Parathyroid adenoma (tissue), 2 donors: ENCODE measurements at regions not wholly inside any gene's neighbourhood (a gene's known extent, or its start where the extent isn't known, plus 50 kb on each side); places are given as distances from the start of the nearest gene placed in this dataset.

ENCODE experiments used
- H2AFZ ChIP-seq: fragments of 300-600 bp; sonication (generic); one replicate; pipeline ENCODE4 v1.7.0; 2017; ENCODE audit warnings: antibody characterized with exemption, mild to moderate bottlenecking
- H3K27ac ChIP-seq: fragments of 300-600 bp; sonication (generic); one replicate; pipeline ENCODE4 v1.7.0; 2017
- H3K27me3 ChIP-seq: fragments of 300-600 bp; sonication (generic); one replicate; pipeline ENCODE4 v1.7.0; 2017; ENCODE audit warnings: low read length; ENCODE audit not compliant: control insufficient read depth, insufficient read depth
- H3K36me3 ChIP-seq: fragments of 300-600 bp; sonication (generic); one replicate; pipeline ENCODE4 v1.7.0; 2017; ENCODE audit warnings: low read length; ENCODE audit not compliant: control insufficient read depth, insufficient read depth
- H3K4me1 ChIP-seq: fragments of 300-600 bp; sonication (generic); one replicate; pipeline ENCODE4 v1.7.0; 2017; ENCODE audit warnings: control low read depth
- H3K4me2 ChIP-seq: fragments of 300-600 bp; sonication (generic); one replicate; pipeline ENCODE4 v1.7.0; 2017; ENCODE audit warnings: low read length
- H3K4me3 ChIP-seq: fragments of 300-600 bp; sonication (generic); one replicate; pipeline ENCODE4 v1.7.0; 2017; ENCODE audit warnings: low read depth, low read length
- H3K79me2 ChIP-seq: fragments of 300-600 bp; sonication (generic); one replicate; pipeline ENCODE4 v1.7.0; 2017; ENCODE audit warnings: control low read depth
- H3K9ac ChIP-seq: fragments of 300-600 bp; sonication (generic); one replicate; pipeline ENCODE4 v1.7.0; 2017; ENCODE audit warnings: mild to moderate bottlenecking
- H3K9me3 ChIP-seq: fragments of 300-600 bp; sonication (generic); one replicate; pipeline ENCODE4 v1.7.0; 2017; ENCODE audit warnings: low read length; ENCODE audit not compliant: control insufficient read depth
- TF ChIP-seq, protein P1 (sequence below): fragments of 300-600 bp; sonication (generic); IDR thresholded peaks from one replicate; pipeline ENCODE4 v1.7.0; 2017; ENCODE audit warnings: antibody characterized with exemption, mild to moderate bottlenecking
- donor health status: primary hyperparathyroidism.

DNA sequence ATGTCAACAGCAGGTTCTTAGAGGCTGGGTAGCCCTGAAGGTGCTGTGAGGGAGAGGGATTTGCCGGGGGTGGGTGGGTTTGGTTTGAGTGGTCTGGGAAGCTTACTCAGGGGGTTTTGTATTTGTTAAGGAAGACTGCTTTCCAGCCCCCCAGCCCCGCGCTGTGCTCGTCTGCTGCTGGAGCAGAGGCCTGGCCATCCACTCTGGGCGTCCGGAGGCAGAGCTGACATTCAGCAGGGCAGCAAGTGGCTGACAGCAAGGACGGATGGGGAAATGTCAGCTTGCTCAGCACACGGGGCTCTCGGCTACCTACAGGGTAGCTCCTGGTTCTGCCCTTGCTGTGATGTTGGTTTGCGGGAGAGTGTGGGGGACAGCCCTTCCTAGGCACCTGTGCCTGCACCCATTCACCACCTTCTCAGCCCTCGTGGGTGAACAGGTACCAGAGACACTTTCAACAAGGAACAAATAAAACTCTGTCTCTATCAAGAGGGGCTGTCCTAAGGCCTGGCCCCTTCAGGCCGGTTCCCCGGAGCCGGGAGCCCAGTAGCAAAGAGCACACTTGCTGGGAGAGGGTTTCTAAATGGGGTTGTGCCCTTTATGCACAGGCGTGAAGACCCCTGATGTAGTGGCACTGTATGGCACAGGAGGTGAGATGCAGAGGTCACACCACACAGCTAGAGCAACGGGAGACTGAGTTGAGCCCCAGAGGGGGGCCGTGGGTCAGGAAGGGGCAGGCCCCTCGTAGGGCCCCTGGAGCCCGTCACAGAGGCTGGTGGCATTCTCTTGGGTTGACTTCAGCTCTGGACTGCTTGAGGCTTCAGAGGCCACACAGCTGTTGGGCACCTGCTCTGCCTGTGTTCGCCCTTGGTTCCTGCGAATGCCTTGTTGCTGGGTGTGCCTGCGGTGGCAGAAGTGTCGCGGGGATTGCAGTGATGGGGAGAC is 72.2 kb upstream of the SHH start:
- Histone ChIP-seq H3K27ac (no peak overlapping the region), H2AFZ (no peak overlapping the region), H3K4me1 (no peaks in the 10 kb centered on the region), H3K79me2 (no peaks in the 10 kb centered on the region), H3K9ac (no peak overlapping the region), H3K4me3 (no peak overlapping the region), H3K27me3 (no peaks in the 10 kb centered on the region), H3K9me3 (no peaks in the 10 kb centered on the region), H3K36me3 (no peaks in the 10 kb centered on the region), H3K4me2 (no peak overlapping the region)
- TF ChIP-seq, protein P1, sequence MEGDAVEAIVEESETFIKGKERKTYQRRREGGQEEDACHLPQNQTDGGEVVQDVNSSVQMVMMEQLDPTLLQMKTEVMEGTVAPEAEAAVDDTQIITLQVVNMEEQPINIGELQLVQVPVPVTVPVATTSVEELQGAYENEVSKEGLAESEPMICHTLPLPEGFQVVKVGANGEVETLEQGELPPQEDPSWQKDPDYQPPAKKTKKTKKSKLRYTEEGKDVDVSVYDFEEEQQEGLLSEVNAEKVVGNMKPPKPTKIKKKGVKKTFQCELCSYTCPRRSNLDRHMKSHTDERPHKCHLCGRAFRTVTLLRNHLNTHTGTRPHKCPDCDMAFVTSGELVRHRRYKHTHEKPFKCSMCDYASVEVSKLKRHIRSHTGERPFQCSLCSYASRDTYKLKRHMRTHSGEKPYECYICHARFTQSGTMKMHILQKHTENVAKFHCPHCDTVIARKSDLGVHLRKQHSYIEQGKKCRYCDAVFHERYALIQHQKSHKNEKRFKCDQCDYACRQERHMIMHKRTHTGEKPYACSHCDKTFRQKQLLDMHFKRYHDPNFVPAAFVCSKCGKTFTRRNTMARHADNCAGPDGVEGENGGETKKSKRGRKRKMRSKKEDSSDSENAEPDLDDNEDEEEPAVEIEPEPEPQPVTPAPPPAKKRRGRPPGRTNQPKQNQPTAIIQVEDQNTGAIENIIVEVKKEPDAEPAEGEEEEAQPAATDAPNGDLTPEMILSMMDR, result no peak

DNA sequence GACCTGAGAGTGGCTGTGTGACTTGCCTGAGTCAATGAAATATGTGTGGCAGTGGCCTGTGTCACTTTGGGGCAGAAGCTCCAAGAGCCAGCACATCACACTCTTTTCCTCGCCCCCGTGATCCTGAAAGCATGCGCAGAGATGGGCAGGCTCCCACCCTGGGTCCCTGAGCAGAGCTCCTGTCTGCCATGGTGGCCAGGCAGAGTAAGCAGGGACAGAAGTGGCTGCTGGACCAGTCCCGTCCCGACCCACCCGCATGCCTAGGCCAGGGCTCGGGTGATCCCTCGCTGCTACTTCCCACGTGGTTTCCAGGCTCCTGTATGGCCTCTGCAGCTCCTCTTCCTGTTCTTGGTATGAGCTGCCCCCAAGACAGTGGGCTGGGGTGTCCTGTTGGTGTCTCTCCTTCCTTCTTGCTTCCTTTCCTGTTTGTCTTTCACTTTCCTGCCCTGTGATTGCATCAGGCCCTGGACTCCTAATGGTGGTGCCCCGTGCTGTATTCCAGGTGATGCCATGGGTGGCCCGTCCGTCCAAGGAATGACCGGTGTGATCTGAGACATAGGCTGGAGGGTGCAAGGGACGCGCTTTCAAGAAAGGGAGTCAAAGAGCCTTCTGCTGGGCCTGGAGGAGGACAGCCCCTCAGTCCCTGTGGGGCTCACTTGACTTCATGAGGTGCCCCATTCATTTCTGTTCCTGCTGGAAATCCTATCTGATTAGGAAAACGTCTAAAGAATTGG is 71.4 kb upstream of the SHH start:
- no peaks in the 10 kb centered on the region for H3K9me3 ChIP-seq
- H3K36me3 ChIP-seq, result no peaks in the 10 kb centered on the region

DNA sequence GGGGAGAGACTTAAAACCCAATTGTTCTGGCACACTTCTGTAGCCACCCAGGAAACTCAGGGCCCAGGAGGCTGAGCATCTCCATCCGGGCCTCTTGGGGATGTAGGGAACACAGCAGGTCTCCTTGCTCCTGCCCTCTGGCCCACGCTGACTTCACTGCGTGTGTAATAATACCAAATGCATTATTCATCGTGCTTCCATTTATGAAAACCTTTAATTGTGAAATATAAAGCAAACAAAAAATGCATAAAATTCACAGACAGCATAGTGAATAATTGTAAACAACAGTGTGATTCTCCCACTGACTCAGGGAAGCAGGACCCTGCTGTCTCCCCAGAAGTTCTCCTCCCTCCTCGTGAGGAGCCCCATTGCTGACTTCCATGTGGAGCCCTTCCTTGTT is 70.3 kb upstream of the SHH start:
- H3K79me2 ChIP-seq, result no peaks in the 10 kb centered on the region
- H3K4me1 ChIP-seq, result no peaks in the 10 kb centered on the region
- H3K27me3 ChIP-seq, result no peaks in the 10 kb centered on the region
- H3K36me3 ChIP-seq, result no peaks in the 10 kb centered on the region
- H3K27ac ChIP-seq, result no peak overlapping the region
- TF ChIP-seq, protein P1, result no peak
- H3K9me3 ChIP-seq, result no peaks in the 10 kb centered on the region
- no peak overlapping the region for H3K4me3 ChIP-seq
- H3K9ac ChIP-seq, result no peak overlapping the region
- H3K4me2 ChIP-seq, result no peak overlapping the region
- no peak overlapping the region for H2AFZ ChIP-seq

More for the DNA sequence above, 71.4 kb upstream of the SHH start:
- Histone ChIP-seq H3K9ac (no peak overlapping the region), H3K4me1 (no peaks in the 10 kb centered on the region), H3K4me2 (no peak overlapping the region), H2AFZ (no peak overlapping the region), H3K4me3 (no peak overlapping the region), H3K27ac (no peak overlapping the region), H3K79me2 (no peaks in the 10 kb centered on the region), H3K27me3 (no peaks in the 10 kb centered on the region)
- TF ChIP-seq, protein P1, result no peak

DNA sequence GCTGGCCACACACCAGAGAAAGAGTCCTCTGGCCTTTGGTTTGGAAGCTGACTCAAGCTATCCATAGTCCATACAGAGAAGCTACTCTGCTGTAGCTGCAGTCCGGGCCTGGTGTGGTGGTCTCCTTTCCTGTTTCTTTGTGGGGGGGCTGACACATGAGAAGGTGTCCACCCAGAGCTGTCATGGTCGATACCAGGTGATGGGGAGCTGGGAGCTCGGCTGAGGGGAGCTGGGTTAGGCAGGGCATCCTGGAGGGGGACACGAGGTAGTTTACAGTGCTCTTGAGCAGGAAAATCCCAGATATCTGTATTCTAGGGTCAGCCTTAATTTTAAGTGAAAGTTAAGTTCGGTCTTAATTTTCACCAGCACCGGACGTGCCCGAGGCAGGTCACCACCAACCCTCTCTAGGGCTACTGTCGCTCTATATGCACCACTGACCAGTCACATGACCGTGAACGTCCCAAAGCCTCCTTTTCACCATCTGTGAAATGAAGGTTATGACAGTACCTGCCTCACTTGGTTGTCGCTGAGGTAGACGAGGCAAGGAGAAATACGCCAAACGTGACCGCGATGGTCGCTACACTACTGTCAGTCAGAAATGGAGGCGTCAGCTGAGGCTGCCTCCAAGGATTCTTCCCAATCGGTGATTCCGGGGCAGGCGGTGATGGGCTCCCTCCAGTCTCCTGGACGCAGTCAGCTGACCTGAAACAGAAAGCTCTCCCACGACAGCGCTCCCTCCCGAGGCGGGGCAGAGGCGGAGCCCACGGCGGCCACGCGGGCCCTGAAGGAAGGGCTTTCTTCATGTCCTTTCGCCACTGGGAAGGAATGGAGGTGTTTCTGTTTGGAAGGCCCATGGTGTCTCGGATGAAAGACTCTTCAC is 69.4 kb upstream of the SHH start:
- Histone ChIP-seq H3K4me3 (no peak overlapping the region), H3K27ac (no peak overlapping the region), H3K27me3 (no peaks in the 10 kb centered on the region), H3K4me2 (no peak overlapping the region), H3K79me2 (no peaks in the 10 kb centered on the region), H2AFZ (no peak overlapping the region), H3K4me1 (no peaks in the 10 kb centered on the region), H3K36me3 (no peaks in the 10 kb centered on the region), H3K9me3 (no peaks in the 10 kb centered on the region), H3K9ac (no peak overlapping the region)
- TF ChIP-seq, protein P1, result no peak
